H9 (cell line): ENCODE measurements at regions not wholly inside any gene's neighbourhood (a gene's known extent, or its start where the extent isn't known, plus 50 kb on each side); places are given as distances from the start of the nearest gene placed in this dataset.

Experiments used
- DNase-seq: peaks from one replicate; pipeline ENCODE4 v3.0.0-alpha.2; 2017
- H2AFZ ChIP-seq: one replicate; pipeline ENCODE4 v1.6.1; 2013; ENCODE audit warnings: mild to moderate bottlenecking, low read length, control low read depth, moderate library complexity
- H2AK5ac ChIP-seq: 2 replicates; pipeline ENCODE4 v1.6.1; 2013; ENCODE audit warnings: low read length, control low read depth, mixed read lengths; ENCODE audit not compliant: insufficient read length
- H2BK120ac ChIP-seq: one replicate; pipeline ENCODE4 v1.6.1; 2013; ENCODE audit warnings: low read depth, mild to moderate bottlenecking, low read length, control low read depth, inconsistent platforms; ENCODE audit not compliant: poor library complexity, severe bottlenecking
- H2BK12ac ChIP-seq: 2 replicates; pipeline ENCODE4 v1.6.1; 2013; ENCODE audit warnings: low read length, control low read depth, mixed read lengths, low read depth; ENCODE audit not compliant: insufficient read length
- H2BK15ac ChIP-seq: 2 replicates; pipeline ENCODE4 v1.6.1; 2013; ENCODE audit warnings: low read depth, low read length, control low read depth
- H2BK20ac ChIP-seq: one replicate; pipeline ENCODE4 v1.6.1; 2013; ENCODE audit warnings: low read depth, mild to moderate bottlenecking, low read length, control low read depth, inconsistent platforms; ENCODE audit not compliant: poor library complexity, severe bottlenecking
- H2BK5ac ChIP-seq: 2 replicates; pipeline ENCODE4 v1.6.1; 2013; ENCODE audit warnings: low read length, control low read depth, mixed read lengths; ENCODE audit not compliant: insufficient read length
- H3K14ac ChIP-seq: 2 replicates; pipeline ENCODE4 v1.6.1; 2013; ENCODE audit warnings: low read length, control low read depth; ENCODE audit not compliant: insufficient read depth
- H3K18ac ChIP-seq: 2 replicates; pipeline ENCODE4 v1.6.1; 2013; ENCODE audit warnings: low read depth, mild to moderate bottlenecking, mixed read lengths, low read length, control low read depth; ENCODE audit not compliant: insufficient read length
- H3K23ac ChIP-seq: 2 replicates; pipeline ENCODE4 v1.6.1; 2013; ENCODE audit warnings: low read length, control low read depth, mixed read lengths, low read depth; ENCODE audit not compliant: insufficient read length
- H3K23me2 ChIP-seq: 2 replicates; pipeline ENCODE4 v1.6.1; 2013; ENCODE audit warnings: low read depth, mild to moderate bottlenecking, mixed read lengths, low read length, control low read depth; ENCODE audit not compliant: insufficient read length, poor library complexity, severe bottlenecking
- H3K27ac ChIP-seq: 2 replicates; pipeline ENCODE4 v1.5.1; 2013; ENCODE audit warnings: low read length, control low read depth, mixed read lengths, low read depth; ENCODE audit not compliant: insufficient read length
- H3K27me3 ChIP-seq: 2 replicates; pipeline ENCODE4 v1.6.1; 2013; ENCODE audit warnings: low read length, control low read depth, inconsistent platforms; ENCODE audit not compliant: insufficient read depth
- H3K4ac ChIP-seq: 2 replicates; pipeline ENCODE4 v1.6.1; 2013; ENCODE audit warnings: low read depth, mild to moderate bottlenecking, control low read depth, inconsistent platforms, low read length, moderate library complexity
- H3K4me1 ChIP-seq: 2 replicates; pipeline ENCODE4 v1.6.1; 2013; ENCODE audit warnings: low read length, control low read depth, inconsistent platforms; ENCODE audit not compliant: insufficient read depth
- H3K4me2 ChIP-seq: 2 replicates; pipeline ENCODE4 v1.6.1; 2013; ENCODE audit warnings: low read length, control low read depth, mixed read lengths; ENCODE audit not compliant: insufficient read length, insufficient read depth
- H3K56ac ChIP-seq: 2 replicates; pipeline ENCODE4 v1.6.1; 2013; ENCODE audit warnings: low read depth, mild to moderate bottlenecking, mixed read lengths, low read length, control low read depth; ENCODE audit not compliant: insufficient read length
- H3K79me1 ChIP-seq: 2 replicates; pipeline ENCODE4 v1.6.1; 2013; ENCODE audit warnings: low read depth, mild to moderate bottlenecking, moderate library complexity, low read length, control low read depth, inconsistent platforms; ENCODE audit not compliant: insufficient read depth, poor library complexity, severe bottlenecking
- H3K79me2 ChIP-seq: 2 replicates; pipeline ENCODE4 v1.6.1; 2013; ENCODE audit warnings: low read length, control low read depth, inconsistent platforms; ENCODE audit not compliant: insufficient read depth
- H3K9ac ChIP-seq: 2 replicates; pipeline ENCODE4 v1.6.1; 2013; ENCODE audit warnings: low read length, control low read depth, mixed read lengths; ENCODE audit not compliant: insufficient read length; ENCODE audit errors: extremely low read depth
- H3K9me3 ChIP-seq: one replicate; pipeline ENCODE4 v1.6.1; 2013; ENCODE audit warnings: low read depth, low read length, inconsistent platforms; ENCODE audit not compliant: control insufficient read depth
- H3T11ph ChIP-seq: one replicate; pipeline ENCODE4 v1.6.1; 2013; ENCODE audit warnings: mild to moderate bottlenecking, low read length, control low read depth, inconsistent platforms
- H4K20me1 ChIP-seq: one replicate; pipeline ENCODE4 v1.6.1; 2013; ENCODE audit not compliant: control insufficient read depth, insufficient read length, insufficient read depth
- H4K5ac ChIP-seq: 2 replicates; pipeline ENCODE4 v1.6.1; 2013; ENCODE audit warnings: low read depth, mild to moderate bottlenecking, mixed read lengths, low read length, control low read depth; ENCODE audit not compliant: insufficient read length
- H4K8ac ChIP-seq: replicated peaks from 2 replicates; pipeline ENCODE4 v1.6.1; 2013; ENCODE audit warnings: low read length, control low read depth, mixed read lengths, low read depth; ENCODE audit not compliant: insufficient read length
- H4K91ac ChIP-seq: 2 replicates; pipeline ENCODE4 v1.6.1; 2013; ENCODE audit warnings: low read depth, mild to moderate bottlenecking, moderate library complexity, mixed read lengths, low read length, control low read depth; ENCODE audit not compliant: insufficient read length
- H3K27ac Mint-ChIP-seq, 3 experiments: 2 replicates in 2 of 3; 3 replicates in 1 of 3; pipeline ENCODE4 v1.8.0; 2020 to 2021; ENCODE audit warnings: mixed read lengths in 3 of 3, mild to moderate bottlenecking in 1 of 3, moderate library complexity in 1 of 3
- H3K27me3 Mint-ChIP-seq: 2 replicates; pipeline ENCODE4 v1.8.0; 2021; ENCODE audit warnings: low read depth, mild to moderate bottlenecking, moderate library complexity, mixed read lengths
- H3K36me3 Mint-ChIP-seq, 3 experiments: 2 replicates in 2 of 3; 3 replicates in 1 of 3; pipeline ENCODE4 v1.8.0; 2020 to 2021; ENCODE audit warnings: low read depth in 3 of 3, mixed read lengths in 3 of 3; ENCODE audit not compliant: insufficient read depth in 1 of 3
- H3K4me1 Mint-ChIP-seq, 2 experiments: 2 replicates each; pipeline ENCODE4 v1.8.0; 2020; ENCODE audit warnings: mixed read lengths in 2 of 2
- H3K4me3 Mint-ChIP-seq, 2 experiments: 2 replicates in 1 of 2; 3 replicates in 1 of 2; pipeline ENCODE4 v1.8.0; 2020 to 2021; ENCODE audit warnings: mild to moderate bottlenecking in 2 of 2, mixed read lengths in 2 of 2, moderate library complexity in 1 of 2
- H3K9me3 Mint-ChIP-seq, 2 experiments: 2 replicates in 1 of 2; 3 replicates in 1 of 2; pipeline ENCODE4 v1.8.0; 2020; ENCODE audit warnings: mild to moderate bottlenecking in 2 of 2, mixed read lengths in 2 of 2, moderate library complexity in 1 of 2
- whole genome bisulfite sequencing: extraction: QIAGEN DNeasy Blood & Tissue Kit; methylation state at CpG from one replicate; pipeline ENCODE4 v1.1.7; 2013; ENCODE audit warnings: missing lambda C conversion rate, low lambda C conversion rate, mixed read lengths; ENCODE audit not compliant: insufficient read length; ENCODE audit errors: extremely low coverage; 5-methylcytosine and 5-hydroxymethylcytosine counted together
- TF ChIP-seq, protein P1 (sequence below): fragments of 200-600 bp; sonication (generic); conservative IDR thresholded peaks from 3 replicates; pipeline ENCODE4 v1.8.0; 2021; ENCODE audit warnings: antibody characterized with exemption, mild to moderate bottlenecking

GRCh38 chr3:95154766-95155165, 1091.9 kb downstream of the NSUN3 start:
- no peak overlapping the region for H2BK5ac ChIP-seq
- no peak overlapping the region for H4K8ac ChIP-seq
- H3K27ac Mint-ChIP-seq, result no peak overlapping the region
- no peak overlapping the region for H3K4me3 Mint-ChIP-seq
- H3K27ac ChIP-seq, result no peak overlapping the region
- no peak overlapping the region for H4K91ac ChIP-seq
- H3K9ac ChIP-seq, result no peak overlapping the region
- H2BK120ac ChIP-seq, result no peak overlapping the region
- H3K36me3 Mint-ChIP-seq, result peaks cover 0 to 19% (median 10%) of the 10 kb centered on the region in 3 experiments
- peaks cover 16% of the 10 kb centered on the region in 2 experiments for H3K9me3 Mint-ChIP-seq
- no peak for DNase-seq
- H3K27me3 ChIP-seq, result no peaks in the 10 kb centered on the region
- H2BK12ac ChIP-seq, result no peak overlapping the region
- H3K14ac ChIP-seq, result no peak overlapping the region
- no peaks in the 10 kb centered on the region for H3K23me2 ChIP-seq
- no peak overlapping the region for H3K56ac ChIP-seq
- H3K9me3 ChIP-seq, result no peaks in the 10 kb centered on the region
- H3T11ph ChIP-seq, result no peak overlapping the region
- H3K18ac ChIP-seq, result no peak overlapping the region
- no peak overlapping the region for H3K4ac ChIP-seq
- no peaks in the 10 kb centered on the region for H4K20me1 ChIP-seq
- H2BK15ac ChIP-seq, result no peak overlapping the region
- H2AK5ac ChIP-seq, result no peak overlapping the region
- no peaks in the 10 kb centered on the region for H3K79me1 ChIP-seq
- TF ChIP-seq, protein P1, sequence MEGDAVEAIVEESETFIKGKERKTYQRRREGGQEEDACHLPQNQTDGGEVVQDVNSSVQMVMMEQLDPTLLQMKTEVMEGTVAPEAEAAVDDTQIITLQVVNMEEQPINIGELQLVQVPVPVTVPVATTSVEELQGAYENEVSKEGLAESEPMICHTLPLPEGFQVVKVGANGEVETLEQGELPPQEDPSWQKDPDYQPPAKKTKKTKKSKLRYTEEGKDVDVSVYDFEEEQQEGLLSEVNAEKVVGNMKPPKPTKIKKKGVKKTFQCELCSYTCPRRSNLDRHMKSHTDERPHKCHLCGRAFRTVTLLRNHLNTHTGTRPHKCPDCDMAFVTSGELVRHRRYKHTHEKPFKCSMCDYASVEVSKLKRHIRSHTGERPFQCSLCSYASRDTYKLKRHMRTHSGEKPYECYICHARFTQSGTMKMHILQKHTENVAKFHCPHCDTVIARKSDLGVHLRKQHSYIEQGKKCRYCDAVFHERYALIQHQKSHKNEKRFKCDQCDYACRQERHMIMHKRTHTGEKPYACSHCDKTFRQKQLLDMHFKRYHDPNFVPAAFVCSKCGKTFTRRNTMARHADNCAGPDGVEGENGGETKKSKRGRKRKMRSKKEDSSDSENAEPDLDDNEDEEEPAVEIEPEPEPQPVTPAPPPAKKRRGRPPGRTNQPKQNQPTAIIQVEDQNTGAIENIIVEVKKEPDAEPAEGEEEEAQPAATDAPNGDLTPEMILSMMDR, result no peak
- no peak overlapping the region for H3K23ac ChIP-seq
- H3K79me2 ChIP-seq, result no peaks in the 10 kb centered on the region
- no peak overlapping the region for H4K5ac ChIP-seq
- peaks cover 5 to 6% of the 10 kb centered on the region in 2 experiments for H3K4me1 Mint-ChIP-seq
- no peak overlapping the region for H2AFZ ChIP-seq
- WGBS, result no CpG with 5 or more reads among the region's 2 CpGs
- no peak overlapping the region for H3K4me2 ChIP-seq
- no peaks in the 10 kb centered on the region for H3K27me3 Mint-ChIP-seq
- H3K4me1 ChIP-seq, result no peaks in the 10 kb centered on the region
- H2BK20ac ChIP-seq, result no peak overlapping the region
